ENCODE measurements at regions not wholly inside any gene's neighbourhood (a gene's known extent, or its start where the extent isn't known, plus 50 kb on each side); places are given as distances from the start of the nearest gene placed in this dataset.

GRCh38 chr16:61471023-61471422 is 565.2 kb downstream of the CDH8 start:
- DNase-seq (ENCODE audit: low read depth, low spot score) (no peak), ATAC-seq (no peak)
- no peaks in the 10 kb centered on the region for H3K4me1 ChIP-seq (ENCODE audit: control insufficient read depth, insufficient read depth, low read length)
- no peaks in the 10 kb centered on the region for H3K9me3 ChIP-seq (ENCODE audit: control insufficient read depth, insufficient read depth, low read depth, low read length)
- H3K4me3 ChIP-seq (ENCODE audit: low read depth in 2 of 2, low read length in 2 of 2): no peak overlapping the region
- CTCF ChIA-PET: no interaction called here
- H3K27me3 ChIP-seq (ENCODE audit: control insufficient read depth, insufficient read depth, low read length): no peaks in the 10 kb centered on the region
- no peak overlapping the region for H3K27ac ChIP-seq (ENCODE audit: low read length)
- no peaks in the 10 kb centered on the region for H3K36me3 ChIP-seq (ENCODE audit: control insufficient read depth, insufficient read depth, low read length)
- intact Hi-C loops (cut with micrococcal nuclease; ENCODE audit: unreplicated experiment): no loop called here
- POLR2A ChIA-PET: no interaction called here
- BruUV-seq (replicated peaks): no TSS peak
- TF ChIP-seq TCF7L2 (IDR thresholded peaks at IDR 0.05; ENCODE audit: low read depth, low read length) (no peak), REST (IDR thresholded peaks at IDR 0.05; ENCODE audit: insufficient read depth in 1 of 2, low read depth in 2 of 2, low read length in 1 of 2) (no peak), POLR2AphosphoS5 (IDR thresholded peaks at IDR 0.05; ENCODE audit: low read depth, low read length) (no peak), CTCF (IDR thresholded peaks at IDR 0.05) (no peak), SIN3A (IDR thresholded peaks at IDR 0.05; ENCODE audit: borderline replicate concordance, insufficient read depth, low read depth, low read length) (no peak)
- in situ Hi-C loops (cut with HindIII; ENCODE audit: low pct_unique_long_range_greater_than_20kb, low sequenced_read_pairs): no loop called here

DNA sequence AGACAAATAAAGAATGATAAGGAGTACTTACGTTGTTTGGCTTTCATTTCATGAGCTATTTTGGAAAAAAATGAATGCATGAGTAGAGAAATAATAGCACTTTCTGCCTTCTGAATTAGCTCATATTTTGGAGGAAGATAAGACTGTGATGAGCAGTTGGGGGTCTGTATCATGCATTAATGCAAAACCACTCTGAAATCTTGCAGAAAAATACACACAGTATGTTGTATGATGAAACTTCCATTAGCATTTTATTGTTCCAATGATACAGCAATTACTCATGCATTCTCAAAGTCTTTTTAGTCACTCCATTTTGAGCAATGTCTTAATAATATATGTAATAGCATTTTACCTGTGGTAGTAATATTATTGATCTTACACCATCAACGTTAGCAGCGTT is 571.0 kb downstream of the CDH8 start:
- ChIA-PET POLR2A (no interaction called here), CTCF (no interaction called here)
- intact Hi-C loops (cut with micrococcal nuclease; ENCODE audit: unreplicated experiment): no loop called here
- DNase-seq (ENCODE audit: low read depth, low spot score) (no peak), ATAC-seq (no peak)
- H3K4me1 ChIP-seq (ENCODE audit: control insufficient read depth, insufficient read depth, low read length): no peaks in the 10 kb centered on the region
- TF ChIP-seq POLR2AphosphoS5 (IDR thresholded peaks at IDR 0.05; ENCODE audit: low read depth, low read length): no peak
- no peak for TF ChIP-seq TCF7L2 (IDR thresholded peaks at IDR 0.05; ENCODE audit: low read depth, low read length)
- no peak for TF ChIP-seq CTCF (IDR thresholded peaks at IDR 0.05)
- no peak for TF ChIP-seq REST (IDR thresholded peaks at IDR 0.05; ENCODE audit: insufficient read depth in 1 of 2, low read depth in 2 of 2, low read length in 1 of 2)
- TF ChIP-seq SIN3A (IDR thresholded peaks at IDR 0.05; ENCODE audit: borderline replicate concordance, insufficient read depth, low read depth, low read length): no peak
- no peaks in the 10 kb centered on the region for H3K36me3 ChIP-seq (ENCODE audit: control insufficient read depth, insufficient read depth, low read length)
- no peak overlapping the region for H3K4me3 ChIP-seq (ENCODE audit: low read depth in 2 of 2, low read length in 2 of 2)
- BruUV-seq (replicated peaks): no TSS peak
- no peak overlapping the region for H3K27ac ChIP-seq (ENCODE audit: low read length)
- no peaks in the 10 kb centered on the region for H3K27me3 ChIP-seq (ENCODE audit: control insufficient read depth, insufficient read depth, low read length)
- in situ Hi-C loops (cut with HindIII; ENCODE audit: low pct_unique_long_range_greater_than_20kb, low sequenced_read_pairs): no loop called here
- H3K9me3 ChIP-seq (ENCODE audit: control insufficient read depth, insufficient read depth, low read depth, low read length): no peaks in the 10 kb centered on the region

All from Panc1 (cell line).